ENCODE measurements at regions not wholly inside any gene's neighbourhood (a gene's known extent, or its start where the extent isn't known, plus 50 kb on each side); places are given as distances from the start of the nearest gene placed in this dataset.

- POLR2A ChIA-PET = no interaction called here
- Mint-ChIP-seq H3K36me3 (no peaks in the 10 kb centered on the region), H3K9me3 (peaks cover 3% of the 10 kb centered on the region; the same call in 1 of the 2 replicates)
Observed at GRCh38 chr6:102820098-102820497, 1426.6 kb downstream of the GRIK2 start.

GRCh38 chr6:102815207-102815606 lies 1421.7 kb downstream of the GRIK2 start:
- ATAC-seq (no peak), DNase-seq (ENCODE audit: low spot score) (no peak)
- no peaks in the 10 kb centered on the region for H3K36me3 Mint-ChIP-seq
- no peaks in the 10 kb centered on the region for H3K27me3 Mint-ChIP-seq (ENCODE audit: low read depth)
- no peak overlapping the region for H3K4me3 Mint-ChIP-seq
- H3K4me1 Mint-ChIP-seq = peaks cover 12% of the 10 kb centered on the region
- no peaks in the 10 kb centered on the region for H3K9me3 Mint-ChIP-seq
- no peak for TF ChIP-seq ZNF532 (CRISPR knock-in tag; IDR thresholded peaks at IDR 0.05; ENCODE audit: borderline replicate concordance)
- no peak for TF ChIP-seq SMAD4 (CRISPR knock-in tag; IDR thresholded peaks at IDR 0.05)
- H3K27ac Mint-ChIP-seq = no peak overlapping the region
- ChIA-PET CTCF (no interaction called here), POLR2A (no interaction called here)

More at GRCh38 chr6:102820098-102820497, 1426.6 kb downstream of the GRIK2 start:
- H3K4me1 Mint-ChIP-seq = peaks cover 6% of the 10 kb centered on the region
- H3K27ac Mint-ChIP-seq = no peak overlapping the region
- DNase-seq (ENCODE audit: low spot score) (no peak), ATAC-seq (no peak)
- no peak overlapping the region for H3K4me3 Mint-ChIP-seq
- TF ChIP-seq SP1 (CRISPR knock-in tag; conservative IDR thresholded peaks at IDR 0.05) = no peak
- no peak for TF ChIP-seq MXD4 (CRISPR knock-in tag; IDR thresholded peaks at IDR 0.05; ENCODE audit: borderline replicate concordance)
- no peak for TF ChIP-seq TEAD1 (CRISPR knock-in tag; IDR thresholded peaks at IDR 0.05)
- no peak for TF ChIP-seq ZNF232 (CRISPR knock-in tag; IDR thresholded peaks at IDR 0.05)
- TF ChIP-seq TP53 (CRISPR knock-in tag; IDR thresholded peaks at IDR 0.05) = no peak
- no peak for TF ChIP-seq CBFB (CRISPR knock-in tag; IDR thresholded peaks at IDR 0.05; ENCODE audit: low read depth)
- no peak for TF ChIP-seq ZNF138 (CRISPR knock-in tag; conservative IDR thresholded peaks at IDR 0.05)
- TF ChIP-seq ZNF121 (CRISPR knock-in tag; IDR thresholded peaks at IDR 0.05) = no peak
- TF ChIP-seq NR3C1 (CRISPR knock-in tag; conservative IDR thresholded peaks at IDR 0.05; ENCODE audit: low read depth) = no peak
- TF ChIP-seq ZNF512 (CRISPR knock-in tag; IDR thresholded peaks at IDR 0.05; ENCODE audit: borderline replicate concordance) = no peak
- TF ChIP-seq CDX4 (CRISPR knock-in tag; IDR thresholded peaks at IDR 0.05; ENCODE audit: borderline replicate concordance) = no peak
- no peak for TF ChIP-seq AR (CRISPR knock-in tag; IDR thresholded peaks at IDR 0.05)
- no peak for TF ChIP-seq ZBTB43 (CRISPR knock-in tag; IDR thresholded peaks at IDR 0.05)
- TF ChIP-seq HMGA2 (CRISPR knock-in tag; IDR thresholded peaks at IDR 0.05) = no peak
- no peak for TF ChIP-seq FOXK1 (CRISPR knock-in tag; IDR thresholded peaks at IDR 0.05)
- no peak for TF ChIP-seq RORB (CRISPR knock-in tag; IDR thresholded peaks at IDR 0.05)
- TF ChIP-seq GTF2I (CRISPR knock-in tag; conservative IDR thresholded peaks at IDR 0.05) = no peak
- TF ChIP-seq ELF4 (CRISPR knock-in tag; IDR thresholded peaks at IDR 0.05; ENCODE audit: low read depth) = no peak
- TF ChIP-seq ZNF416 (CRISPR knock-in tag; IDR thresholded peaks at IDR 0.05) = no peak
- no peaks in the 10 kb centered on the region for H3K27me3 Mint-ChIP-seq (ENCODE audit: low read depth)
- CTCF ChIA-PET = no interaction called here

Measured in WTC11 (cell line).